ENCODE measurements at regions not wholly inside any gene's neighbourhood (a gene's known extent, or its start where the extent isn't known, plus 50 kb on each side); places are given as distances from the start of the nearest gene placed in this dataset.

GRCh38 chr11:97657852-97658251 is 1268.0 kb downstream of the JRKL start:
- TF ChIP-seq EP300 (IDR thresholded peaks at IDR 0.05): no peak
- TF ChIP-seq POLR2A (IDR thresholded peaks at IDR 0.05): no peak
- TF ChIP-seq, protein P1, sequence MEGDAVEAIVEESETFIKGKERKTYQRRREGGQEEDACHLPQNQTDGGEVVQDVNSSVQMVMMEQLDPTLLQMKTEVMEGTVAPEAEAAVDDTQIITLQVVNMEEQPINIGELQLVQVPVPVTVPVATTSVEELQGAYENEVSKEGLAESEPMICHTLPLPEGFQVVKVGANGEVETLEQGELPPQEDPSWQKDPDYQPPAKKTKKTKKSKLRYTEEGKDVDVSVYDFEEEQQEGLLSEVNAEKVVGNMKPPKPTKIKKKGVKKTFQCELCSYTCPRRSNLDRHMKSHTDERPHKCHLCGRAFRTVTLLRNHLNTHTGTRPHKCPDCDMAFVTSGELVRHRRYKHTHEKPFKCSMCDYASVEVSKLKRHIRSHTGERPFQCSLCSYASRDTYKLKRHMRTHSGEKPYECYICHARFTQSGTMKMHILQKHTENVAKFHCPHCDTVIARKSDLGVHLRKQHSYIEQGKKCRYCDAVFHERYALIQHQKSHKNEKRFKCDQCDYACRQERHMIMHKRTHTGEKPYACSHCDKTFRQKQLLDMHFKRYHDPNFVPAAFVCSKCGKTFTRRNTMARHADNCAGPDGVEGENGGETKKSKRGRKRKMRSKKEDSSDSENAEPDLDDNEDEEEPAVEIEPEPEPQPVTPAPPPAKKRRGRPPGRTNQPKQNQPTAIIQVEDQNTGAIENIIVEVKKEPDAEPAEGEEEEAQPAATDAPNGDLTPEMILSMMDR (IDR thresholded peaks at IDR 0.05): no peak
- no peak overlapping the region for H3K4me3 ChIP-seq
- DNase-seq: no peak
- H3K4me1 ChIP-seq (ENCODE audit: insufficient read depth): no peaks in the 10 kb centered on the region
- H3K27ac ChIP-seq: no peak overlapping the region
- WGBS, 3 donors: 87 to 90% (median 88%) methylated on average over 7 of the region's 7 CpGs
- H3K36me3 ChIP-seq: no peaks in the 10 kb centered on the region
- intact Hi-C loops (cut with DNase I): no loop called here
- no peaks in the 10 kb centered on the region for H3K9me3 ChIP-seq
- no peaks in the 10 kb centered on the region for H3K27me3 ChIP-seq

DNA sequence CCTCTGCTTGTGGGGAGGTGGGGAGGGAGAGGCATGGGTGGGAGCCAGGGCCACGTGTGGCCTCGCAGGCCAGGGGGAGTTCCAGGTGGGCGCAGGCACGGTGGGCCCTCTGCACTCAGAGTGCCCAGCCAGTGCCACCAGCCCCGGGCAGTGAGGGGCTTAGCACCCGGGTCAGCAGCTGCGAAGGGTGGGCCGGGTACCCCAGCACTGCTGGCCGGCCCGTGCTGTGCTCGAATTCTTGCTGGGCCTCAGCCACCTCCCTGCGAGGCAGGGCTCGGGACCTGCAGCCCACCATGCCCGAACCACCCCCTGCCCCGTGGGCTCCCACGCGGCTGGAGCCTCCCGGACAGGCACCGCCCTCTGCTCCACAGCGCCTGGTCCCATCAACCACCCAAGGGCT is 1277.2 kb downstream of the JRKL start:
- Histone ChIP-seq H3K4me1 (ENCODE audit: insufficient read depth) (no peaks in the 10 kb centered on the region), H3K27me3 (no peaks in the 10 kb centered on the region), H3K4me3 (no peak overlapping the region), H3K27ac (no peak overlapping the region), H3K36me3 (no peaks in the 10 kb centered on the region), H3K9me3 (no peaks in the 10 kb centered on the region)
- no peak for TF ChIP-seq POLR2A (IDR thresholded peaks at IDR 0.05)
- no peak for TF ChIP-seq EP300 (IDR thresholded peaks at IDR 0.05)
- TF ChIP-seq, protein P1 (IDR thresholded peaks at IDR 0.05): no peak
- WGBS, 3 donors: 91 to 96% (median 95%) methylated on average over 12 to 20 of the region's 20 CpGs
- intact Hi-C loops (cut with DNase I): no loop called here
- DNase-seq: no peak

DNA sequence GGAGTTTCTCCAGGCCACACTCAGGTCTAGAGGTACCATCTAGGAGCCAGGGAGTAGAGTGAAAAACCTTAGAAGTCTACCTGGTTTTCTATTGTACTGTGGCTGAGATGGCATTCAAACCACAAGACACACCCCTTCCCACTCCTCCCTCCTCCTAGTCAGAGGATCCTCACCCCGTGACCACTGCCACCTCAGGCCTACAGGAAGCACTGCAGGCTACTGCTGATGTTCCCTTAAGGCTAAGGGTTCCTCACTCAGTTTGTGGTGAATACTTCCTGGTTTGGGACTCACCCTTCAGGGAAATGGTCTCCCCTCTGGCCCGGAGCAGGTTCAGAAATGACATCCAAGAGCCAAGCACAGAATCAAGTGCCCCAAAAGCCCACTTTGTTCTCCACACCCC is 1293.9 kb downstream of the JRKL start:
- WGBS, 3 donors: 90 to 91% (median 90%) methylated on average over 2 of the region's 2 CpGs
- intact Hi-C loops (cut with DNase I): no loop called here

GRCh38 chr11:97684486-97685439 is 1295.0 kb downstream of the JRKL start:
- DNase-seq: no peak
- Histone ChIP-seq H3K9me3 (no peaks in the 10 kb centered on the region), H3K4me1 (ENCODE audit: insufficient read depth) (no peaks in the 10 kb centered on the region), H3K4me3 (no peak overlapping the region), H3K27ac (no peak overlapping the region), H3K36me3 (no peaks in the 10 kb centered on the region), H3K27me3 (no peaks in the 10 kb centered on the region)
- intact Hi-C loops (cut with DNase I): no loop called here
- no peak for TF ChIP-seq POLR2A (IDR thresholded peaks at IDR 0.05)
- TF ChIP-seq EP300 (IDR thresholded peaks at IDR 0.05): no peak
- TF ChIP-seq, protein P1 (IDR thresholded peaks at IDR 0.05): no peak
- 78 to 83% (median 78%) methylated on average over 5 of the region's 5 CpGs for WGBS, 3 donors

More for the DNA sequence above, 1293.9 kb downstream of the JRKL start:
- Histone ChIP-seq H3K4me1 (ENCODE audit: insufficient read depth) (no peaks in the 10 kb centered on the region), H3K9me3 (no peaks in the 10 kb centered on the region), H3K27me3 (no peaks in the 10 kb centered on the region), H3K36me3 (no peaks in the 10 kb centered on the region), H3K4me3 (no peak overlapping the region), H3K27ac (no peak overlapping the region)
- TF ChIP-seq, protein P1 (IDR thresholded peaks at IDR 0.05): no peak
- no peak for TF ChIP-seq POLR2A (IDR thresholded peaks at IDR 0.05)
- DNase-seq: no peak
